ENCODE measurements at regions not wholly inside any gene's neighbourhood (a gene's known extent, or its start where the extent isn't known, plus 50 kb on each side); places are given as distances from the start of the nearest gene placed in this dataset.

DNA sequence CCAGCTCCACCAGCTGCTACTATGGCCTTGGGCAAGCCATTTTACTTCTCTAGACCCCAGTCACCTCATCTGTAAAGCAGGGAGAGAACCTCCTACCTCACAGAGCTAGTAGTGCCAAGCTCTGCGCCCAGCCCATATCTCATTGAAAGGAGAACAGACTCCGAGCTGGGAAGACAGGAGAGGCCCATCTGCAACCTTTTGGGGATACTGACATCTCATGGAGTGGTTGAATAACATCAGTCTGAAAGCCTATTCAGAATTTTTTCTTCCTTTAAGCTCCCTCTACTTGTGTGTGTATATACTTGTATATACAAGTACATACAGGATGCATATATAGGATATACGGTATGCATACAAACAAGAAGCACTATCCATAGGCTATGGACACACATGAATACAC is 279.5 kb upstream of the POU3F1 start:
- Mint-ChIP-seq H3K9me3 (no peaks in the 10 kb centered on the region), H3K4me1 (ENCODE audit: low read depth) (no peaks in the 10 kb centered on the region)

GRCh38 chr1:38312753-38313152 is 266.2 kb upstream of the POU3F1 start:
- Mint-ChIP-seq H3K27ac (no peak overlapping the region), H3K4me3 (no peak overlapping the region), H3K4me1 (ENCODE audit: low read depth) (no peaks in the 10 kb centered on the region), H3K27me3 (ENCODE audit: low read depth) (peaks cover 26% of the 10 kb centered on the region), H3K36me3 (ENCODE audit: low read depth) (no peaks in the 10 kb centered on the region), H3K9me3 (no peaks in the 10 kb centered on the region)
- no peak for DNase-seq (ENCODE audit: low spot score)

More for the DNA sequence above, 279.5 kb upstream of the POU3F1 start:
- Mint-ChIP-seq H3K4me3 (no peak overlapping the region), H3K27me3 (ENCODE audit: low read depth) (peaks cover 18% of the 10 kb centered on the region), H3K36me3 (ENCODE audit: low read depth) (no peaks in the 10 kb centered on the region), H3K27ac (no peak overlapping the region)
- no peak for DNase-seq (ENCODE audit: low spot score)

DNA sequence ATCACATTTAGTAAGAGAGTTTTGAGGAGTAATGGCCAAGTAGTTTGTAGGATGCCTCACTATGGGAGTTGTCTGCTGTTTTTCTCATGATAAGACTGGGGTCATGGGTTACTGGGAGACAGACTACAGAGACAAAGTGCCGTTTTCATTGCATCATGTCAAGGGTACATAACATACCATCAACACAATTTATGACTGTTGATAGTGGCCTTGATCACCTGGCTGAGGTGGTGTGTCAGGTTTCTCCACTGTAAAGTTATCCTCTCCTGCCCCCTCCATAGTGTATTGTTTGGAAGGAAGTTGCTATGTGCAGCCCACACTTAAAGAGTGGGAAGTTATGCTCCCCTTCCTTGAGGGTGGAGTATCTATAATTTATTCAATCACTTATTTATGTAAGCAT is 263.5 kb upstream of the POU3F1 start:
- DNase-seq (ENCODE audit: low spot score) = no peak
- Mint-ChIP-seq H3K9me3 (no peaks in the 10 kb centered on the region), H3K36me3 (ENCODE audit: low read depth) (no peaks in the 10 kb centered on the region), H3K4me3 (no peak overlapping the region), H3K4me1 (ENCODE audit: low read depth) (no peaks in the 10 kb centered on the region), H3K27me3 (ENCODE audit: low read depth) (peaks cover 23% of the 10 kb centered on the region), H3K27ac (no peak overlapping the region)

DNA sequence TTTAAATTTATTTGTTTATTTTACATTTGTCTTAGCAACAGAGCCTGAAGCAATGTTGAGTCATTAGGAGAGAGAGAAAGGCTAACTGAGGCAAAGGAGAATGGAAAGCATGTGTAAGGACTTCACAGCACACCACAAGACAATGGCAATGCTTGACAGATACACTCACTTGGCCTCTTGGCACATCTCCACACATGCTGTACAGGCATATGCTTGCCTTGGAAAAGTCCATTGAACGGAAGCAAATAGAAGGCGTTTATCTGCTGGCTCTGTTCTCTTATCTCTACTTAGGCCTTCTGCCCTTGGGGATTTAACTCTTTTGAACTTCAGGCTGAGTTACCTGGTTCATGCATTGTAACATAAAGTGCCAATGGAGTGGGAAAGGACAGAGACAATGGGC is 262.2 kb upstream of the POU3F1 start:
- H3K27me3 Mint-ChIP-seq (ENCODE audit: low read depth) = peaks cover 28% of the 10 kb centered on the region

GRCh38 chr1:38305666-38306065 is 259.1 kb upstream of the POU3F1 start:
- no peaks in the 10 kb centered on the region for H3K36me3 Mint-ChIP-seq (ENCODE audit: low read depth)
- DNase-seq (ENCODE audit: low spot score) = no peak
- H3K27me3 Mint-ChIP-seq (ENCODE audit: low read depth) = peaks cover 30% of the 10 kb centered on the region
- H3K4me1 Mint-ChIP-seq (ENCODE audit: low read depth) = no peaks in the 10 kb centered on the region
- H3K4me3 Mint-ChIP-seq = no peak overlapping the region
- no peak overlapping the region for H3K27ac Mint-ChIP-seq
- H3K9me3 Mint-ChIP-seq = no peaks in the 10 kb centered on the region

More for the DNA sequence above, 262.2 kb upstream of the POU3F1 start:
- Mint-ChIP-seq H3K27ac (no peak overlapping the region), H3K4me3 (no peak overlapping the region), H3K9me3 (no peaks in the 10 kb centered on the region), H3K36me3 (ENCODE audit: low read depth) (no peaks in the 10 kb centered on the region), H3K4me1 (ENCODE audit: low read depth) (no peaks in the 10 kb centered on the region)
- no peak for DNase-seq (ENCODE audit: low spot score)

- Mint-ChIP-seq H3K4me3 (no peak overlapping the region), H3K9me3 (no peaks in the 10 kb centered on the region), H3K27ac (no peak overlapping the region), H3K4me1 (ENCODE audit: low read depth) (no peaks in the 10 kb centered on the region), H3K36me3 (ENCODE audit: low read depth) (no peaks in the 10 kb centered on the region), H3K27me3 (ENCODE audit: low read depth) (peaks cover 25% of the 10 kb centered on the region)
- no peak for DNase-seq (ENCODE audit: low spot score)
These were observed 257.2 kb upstream of the POU3F1 start for GRCh38 chr1:38303843-38304242.

DNA sequence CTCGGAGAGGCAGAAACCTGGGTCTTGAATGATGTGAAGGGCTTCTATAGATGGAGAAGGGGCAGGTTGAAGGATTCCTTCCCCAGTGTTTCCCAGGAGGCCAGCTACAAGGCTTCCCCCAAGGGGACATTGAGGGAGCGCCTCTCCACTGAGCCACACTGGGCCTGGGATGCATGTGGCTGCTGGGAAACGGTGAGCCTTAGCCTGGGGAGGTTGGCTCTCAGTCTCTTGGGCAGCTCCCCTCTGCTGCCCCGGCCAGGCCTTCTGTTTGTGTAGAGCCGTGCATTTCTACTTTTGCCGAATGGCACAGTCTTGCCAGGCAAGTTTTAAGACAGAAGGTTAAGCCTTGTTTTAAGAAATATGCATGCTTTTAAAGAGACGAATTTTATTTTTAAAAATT is 254.4 kb upstream of the POU3F1 start:
- Mint-ChIP-seq H3K27me3 (ENCODE audit: low read depth) (peaks cover 24% of the 10 kb centered on the region), H3K9me3 (no peaks in the 10 kb centered on the region), H3K4me1 (ENCODE audit: low read depth) (no peaks in the 10 kb centered on the region), H3K4me3 (no peak overlapping the region), H3K36me3 (ENCODE audit: low read depth) (no peaks in the 10 kb centered on the region), H3K27ac (no peak overlapping the region)
- DNase-seq (ENCODE audit: low spot score) = no peak

DNA sequence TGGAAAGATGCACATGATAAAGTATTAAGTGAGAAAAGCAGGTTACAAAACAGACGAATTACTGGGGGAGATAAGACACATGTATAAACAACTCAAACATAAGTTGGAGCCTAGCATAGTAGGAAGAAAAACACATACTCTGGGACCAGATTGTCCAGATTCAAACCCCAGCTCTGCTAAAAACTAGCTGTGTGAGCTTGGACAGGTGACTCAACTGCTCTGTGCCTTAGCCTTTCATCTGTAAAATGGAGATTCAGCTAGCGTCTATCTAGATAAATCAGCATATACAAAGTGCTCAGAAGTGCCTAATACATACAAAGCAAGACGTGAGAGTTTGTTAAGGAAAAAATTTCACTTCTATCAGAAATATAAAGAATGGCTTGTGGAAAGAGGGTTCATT is 254.0 kb upstream of the POU3F1 start:
- Mint-ChIP-seq H3K4me3 (no peak overlapping the region), H3K27me3 (ENCODE audit: low read depth) (peaks cover 23% of the 10 kb centered on the region)

DNA sequence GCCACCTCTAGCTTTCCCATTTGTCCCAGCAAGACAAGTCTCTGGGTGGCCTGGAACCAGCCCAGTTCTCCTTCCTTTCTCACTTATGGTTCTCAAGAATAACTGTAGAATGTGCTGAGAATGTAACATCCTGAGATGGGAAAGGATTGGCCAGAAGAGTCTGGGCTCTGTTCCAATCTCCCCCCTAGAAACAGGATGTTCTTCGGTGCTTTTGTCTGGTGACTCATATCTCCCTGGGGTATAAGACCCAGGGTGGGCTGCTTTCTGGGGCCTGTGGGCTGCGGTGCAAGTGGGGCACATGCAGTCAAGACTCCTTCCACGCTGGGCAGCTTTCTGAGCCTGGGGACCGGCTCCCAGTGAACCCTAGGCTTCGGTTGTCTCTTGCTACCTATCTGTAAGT is 251.2 kb upstream of the POU3F1 start:
- no peak for DNase-seq (ENCODE audit: low spot score)
- Mint-ChIP-seq H3K4me1 (ENCODE audit: low read depth) (no peaks in the 10 kb centered on the region), H3K9me3 (no peaks in the 10 kb centered on the region), H3K27ac (no peak overlapping the region), H3K36me3 (ENCODE audit: low read depth) (no peaks in the 10 kb centered on the region), H3K4me3 (no peak overlapping the region), H3K27me3 (ENCODE audit: low read depth) (peaks cover 23% of the 10 kb centered on the region)

More for the DNA sequence above, 254.0 kb upstream of the POU3F1 start:
- no peaks in the 10 kb centered on the region for H3K4me1 Mint-ChIP-seq (ENCODE audit: low read depth)
- H3K27ac Mint-ChIP-seq = no peak overlapping the region
- H3K9me3 Mint-ChIP-seq = no peaks in the 10 kb centered on the region
- DNase-seq (ENCODE audit: low spot score) = no peak
- no peaks in the 10 kb centered on the region for H3K36me3 Mint-ChIP-seq (ENCODE audit: low read depth)

DNA sequence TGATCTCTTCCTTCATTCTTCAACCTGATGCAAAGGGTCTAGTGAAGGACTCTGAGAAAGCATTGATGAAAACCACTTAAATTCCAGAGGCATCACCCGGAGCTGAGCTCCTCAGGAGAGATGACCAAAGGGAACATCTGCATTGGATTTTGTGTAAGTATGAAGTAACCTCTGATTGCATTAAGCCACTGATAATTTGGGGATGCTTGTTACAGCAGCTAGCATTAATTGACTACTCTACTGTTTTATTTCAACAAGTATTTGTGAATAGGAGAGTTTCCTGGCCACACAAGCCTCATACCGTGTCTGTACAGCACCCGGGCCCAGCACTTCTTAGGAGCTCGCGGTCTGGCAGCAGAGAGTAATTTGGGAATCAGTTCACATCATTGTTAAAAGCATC is 250.7 kb upstream of the POU3F1 start:
- no peaks in the 10 kb centered on the region for H3K4me1 Mint-ChIP-seq (ENCODE audit: low read depth)
- H3K27ac Mint-ChIP-seq = no peak overlapping the region
- H3K27me3 Mint-ChIP-seq (ENCODE audit: low read depth) = peaks cover 25% of the 10 kb centered on the region
- no peak for DNase-seq (ENCODE audit: low spot score)
- H3K9me3 Mint-ChIP-seq = no peaks in the 10 kb centered on the region
- no peak overlapping the region for H3K4me3 Mint-ChIP-seq
- H3K36me3 Mint-ChIP-seq (ENCODE audit: low read depth) = no peaks in the 10 kb centered on the region

DNA sequence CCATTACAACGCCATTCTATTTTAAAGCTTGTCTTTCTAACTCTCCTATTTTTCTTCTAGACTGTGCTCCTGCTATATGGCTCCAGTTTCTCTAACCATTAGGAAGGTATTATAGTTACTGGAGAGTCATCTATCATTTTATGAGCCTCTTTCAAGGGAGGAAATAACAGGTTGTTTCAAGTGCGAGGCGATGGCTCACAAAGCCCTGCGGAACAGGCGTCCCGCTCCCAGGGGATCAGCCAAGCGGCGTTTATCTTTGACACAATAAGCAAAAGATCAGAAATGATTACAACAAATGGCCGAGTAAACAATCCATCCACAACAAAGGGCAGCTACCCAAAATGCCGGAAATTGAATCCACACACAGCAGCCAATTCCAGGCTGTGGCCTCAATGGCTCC is 249.5 kb upstream of the POU3F1 start:
- Mint-ChIP-seq H3K4me1 (ENCODE audit: low read depth) (no peaks in the 10 kb centered on the region), H3K27ac (no peak overlapping the region), H3K4me3 (no peak overlapping the region), H3K27me3 (ENCODE audit: low read depth) (peaks cover 36% of the 10 kb centered on the region), H3K9me3 (no peaks in the 10 kb centered on the region), H3K36me3 (ENCODE audit: low read depth) (no peaks in the 10 kb centered on the region)
- DNase-seq (ENCODE audit: low spot score) = no peak

GRCh38 chr1:38293567-38293966 is 247.0 kb upstream of the POU3F1 start:
- no peak for DNase-seq (ENCODE audit: low spot score)
- Mint-ChIP-seq H3K4me3 (no peak overlapping the region), H3K27ac (no peak overlapping the region), H3K9me3 (no peaks in the 10 kb centered on the region), H3K27me3 (ENCODE audit: low read depth) (peaks cover 50% of the 10 kb centered on the region), H3K36me3 (ENCODE audit: low read depth) (no peaks in the 10 kb centered on the region), H3K4me1 (ENCODE audit: low read depth) (no peaks in the 10 kb centered on the region)

GRCh38 chr1:38292969-38293368 is 246.4 kb upstream of the POU3F1 start:
- DNase-seq (ENCODE audit: low spot score) = no peak
- H3K36me3 Mint-ChIP-seq (ENCODE audit: low read depth) = no peaks in the 10 kb centered on the region
- H3K27me3 Mint-ChIP-seq (ENCODE audit: low read depth) = peaks cover 50% of the 10 kb centered on the region
- H3K27ac Mint-ChIP-seq = no peak overlapping the region
- no peaks in the 10 kb centered on the region for H3K9me3 Mint-ChIP-seq
- no peaks in the 10 kb centered on the region for H3K4me1 Mint-ChIP-seq (ENCODE audit: low read depth)
- H3K4me3 Mint-ChIP-seq = no peak overlapping the region

GRCh38 chr1:38291906-38292521 is 245.4 kb upstream of the POU3F1 start:
- Mint-ChIP-seq H3K4me1 (ENCODE audit: low read depth) (no peaks in the 10 kb centered on the region), H3K36me3 (ENCODE audit: low read depth) (no peaks in the 10 kb centered on the region), H3K9me3 (no peaks in the 10 kb centered on the region), H3K27me3 (ENCODE audit: low read depth) (peaks cover 50% of the 10 kb centered on the region), H3K27ac (no peak overlapping the region), H3K4me3 (no peak overlapping the region)
- no peak for DNase-seq (ENCODE audit: low spot score)

DNA sequence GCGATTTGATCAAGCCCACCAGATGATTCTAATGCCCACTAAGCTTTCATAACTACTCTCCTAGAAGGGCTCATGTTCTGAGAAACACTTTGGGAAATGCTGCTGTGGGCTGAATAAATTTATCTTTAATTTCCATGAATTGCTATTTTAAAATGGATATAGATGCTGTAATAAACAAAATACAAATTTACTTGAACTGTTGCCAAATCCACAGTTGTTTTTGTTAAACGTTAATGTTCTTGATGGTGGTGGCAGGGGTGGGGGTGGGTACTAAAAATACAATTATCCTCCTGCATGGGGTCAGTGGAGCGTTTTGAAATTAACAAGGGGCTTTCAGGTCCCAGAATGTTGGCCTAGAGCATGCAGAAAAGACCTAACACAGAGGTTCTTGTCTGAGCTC is 244.7 kb upstream of the POU3F1 start:
- Mint-ChIP-seq H3K36me3 (ENCODE audit: low read depth) (no peaks in the 10 kb centered on the region), H3K9me3 (no peaks in the 10 kb centered on the region), H3K4me1 (ENCODE audit: low read depth) (no peaks in the 10 kb centered on the region), H3K4me3 (no peak overlapping the region), H3K27me3 (ENCODE audit: low read depth) (peaks cover 46% of the 10 kb centered on the region), H3K27ac (no peak overlapping the region)
- DNase-seq (ENCODE audit: low spot score) = no peak

Data from T-helper 2 cell treated with Interferon-gamma antibody and Interleukin-4, amounts not matched to agents 5 μg/mL and 100 μg/mL, for 36 hours (primary cell).